ENCODE measurements at regions not wholly inside any gene's neighbourhood (a gene's known extent, or its start where the extent isn't known, plus 50 kb on each side); places are given as distances from the start of the nearest gene placed in this dataset.

- DNase-seq = no peak
- no peak overlapping the region for H2AFZ ChIP-seq (ENCODE audit: low read length)
- H2BK20ac ChIP-seq (ENCODE audit: low read depth, low read length, poor library complexity, severe bottlenecking) = no peak overlapping the region
- no peak overlapping the region for H3K4ac ChIP-seq (ENCODE audit: low read depth, low read length)
- Mint-ChIP-seq H3K9me3 (peaks cover 2 to 3% of the 10 kb centered on the region in 2 experiments; a peak in 3 of 5 replicates), H3K4me3 (no peak overlapping the region), H3K4me1 (peaks cover 5 to 10% of the 10 kb centered on the region in 2 experiments; a peak in 2 of 4 replicates), H3K36me3 (ENCODE audit: insufficient read depth in 1 of 3, low read depth in 3 of 3) (peaks cover 0 to 8% (median 2%) of the 10 kb centered on the region in 3 experiments; a peak in 3 of 7 replicates), H3K27me3 (ENCODE audit: low read depth) (no peaks in the 10 kb centered on the region; the same call in 1 of the 2 replicates), H3K27ac (no peak overlapping the region)
- no peaks in the 10 kb centered on the region for H3K79me2 ChIP-seq (ENCODE audit: insufficient read depth, low read length)
- no peak overlapping the region for H3K56ac ChIP-seq (ENCODE audit: insufficient read length, low read depth, low read length)
- H3K23me2 ChIP-seq (ENCODE audit: insufficient read length, low read depth, low read length, poor library complexity, severe bottlenecking) = no peaks in the 10 kb centered on the region
- no peak overlapping the region for H4K8ac ChIP-seq (replicated peaks; ENCODE audit: insufficient read length, low read depth, low read length)
- H3K9ac ChIP-seq (ENCODE audit: extremely low read depth, insufficient read length, low read length) = no peak overlapping the region
- H3K27ac ChIP-seq (ENCODE audit: insufficient read length, low read depth, low read length) = no peak overlapping the region
- no peaks in the 10 kb centered on the region for H3K4me1 ChIP-seq (ENCODE audit: insufficient read depth, low read length)
- no peak overlapping the region for H2BK15ac ChIP-seq (ENCODE audit: low read depth, low read length)
- H2BK120ac ChIP-seq (ENCODE audit: low read depth, low read length, poor library complexity, severe bottlenecking) = no peak overlapping the region
- H3T11ph ChIP-seq (ENCODE audit: low read length) = no peak overlapping the region
- TF ChIP-seq, protein P1, sequence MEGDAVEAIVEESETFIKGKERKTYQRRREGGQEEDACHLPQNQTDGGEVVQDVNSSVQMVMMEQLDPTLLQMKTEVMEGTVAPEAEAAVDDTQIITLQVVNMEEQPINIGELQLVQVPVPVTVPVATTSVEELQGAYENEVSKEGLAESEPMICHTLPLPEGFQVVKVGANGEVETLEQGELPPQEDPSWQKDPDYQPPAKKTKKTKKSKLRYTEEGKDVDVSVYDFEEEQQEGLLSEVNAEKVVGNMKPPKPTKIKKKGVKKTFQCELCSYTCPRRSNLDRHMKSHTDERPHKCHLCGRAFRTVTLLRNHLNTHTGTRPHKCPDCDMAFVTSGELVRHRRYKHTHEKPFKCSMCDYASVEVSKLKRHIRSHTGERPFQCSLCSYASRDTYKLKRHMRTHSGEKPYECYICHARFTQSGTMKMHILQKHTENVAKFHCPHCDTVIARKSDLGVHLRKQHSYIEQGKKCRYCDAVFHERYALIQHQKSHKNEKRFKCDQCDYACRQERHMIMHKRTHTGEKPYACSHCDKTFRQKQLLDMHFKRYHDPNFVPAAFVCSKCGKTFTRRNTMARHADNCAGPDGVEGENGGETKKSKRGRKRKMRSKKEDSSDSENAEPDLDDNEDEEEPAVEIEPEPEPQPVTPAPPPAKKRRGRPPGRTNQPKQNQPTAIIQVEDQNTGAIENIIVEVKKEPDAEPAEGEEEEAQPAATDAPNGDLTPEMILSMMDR (conservative IDR thresholded peaks at IDR 0.05) = no peak
- H3K14ac ChIP-seq (ENCODE audit: insufficient read depth, low read length) = no peak overlapping the region
- H2BK12ac ChIP-seq (ENCODE audit: insufficient read length, low read depth, low read length) = no peak overlapping the region
- no peaks in the 10 kb centered on the region for H3K79me1 ChIP-seq (ENCODE audit: insufficient read depth, low read depth, low read length, poor library complexity, severe bottlenecking)
- H3K18ac ChIP-seq (ENCODE audit: insufficient read length, low read depth, low read length) = no peak overlapping the region
- no peaks in the 10 kb centered on the region for H3K27me3 ChIP-seq (ENCODE audit: insufficient read depth, low read length)
- no peak overlapping the region for H3K4me2 ChIP-seq (ENCODE audit: insufficient read depth, insufficient read length, low read length)
- no peak overlapping the region for H3K23ac ChIP-seq (ENCODE audit: insufficient read length, low read depth, low read length)
- H4K91ac ChIP-seq (ENCODE audit: insufficient read length, low read depth, low read length) = no peak overlapping the region
- H2AK5ac ChIP-seq (ENCODE audit: insufficient read length, low read length) = no peak overlapping the region
- H2BK5ac ChIP-seq (ENCODE audit: insufficient read length, low read length) = no peak overlapping the region
- WGBS (ENCODE audit: extremely low coverage, insufficient read length, low lambda C conversion rate) = no CpG with 5 or more reads among the region's 5 CpGs
- no peaks in the 10 kb centered on the region for H3K9me3 ChIP-seq (ENCODE audit: control insufficient read depth, low read depth, low read length)
- no peaks in the 10 kb centered on the region for H4K20me1 ChIP-seq (ENCODE audit: control insufficient read depth, insufficient read depth, insufficient read length)
- no peak overlapping the region for H4K5ac ChIP-seq (ENCODE audit: insufficient read length, low read depth, low read length)
Measured at GRCh38 chr14:71244341-71244740, 337.1 kb downstream of the PCNX1 start.
